ENCODE measurements at regions not wholly inside any gene's neighbourhood (a gene's known extent, or its start where the extent isn't known, plus 50 kb on each side); places are given as distances from the start of the nearest gene placed in this dataset.

DNA sequence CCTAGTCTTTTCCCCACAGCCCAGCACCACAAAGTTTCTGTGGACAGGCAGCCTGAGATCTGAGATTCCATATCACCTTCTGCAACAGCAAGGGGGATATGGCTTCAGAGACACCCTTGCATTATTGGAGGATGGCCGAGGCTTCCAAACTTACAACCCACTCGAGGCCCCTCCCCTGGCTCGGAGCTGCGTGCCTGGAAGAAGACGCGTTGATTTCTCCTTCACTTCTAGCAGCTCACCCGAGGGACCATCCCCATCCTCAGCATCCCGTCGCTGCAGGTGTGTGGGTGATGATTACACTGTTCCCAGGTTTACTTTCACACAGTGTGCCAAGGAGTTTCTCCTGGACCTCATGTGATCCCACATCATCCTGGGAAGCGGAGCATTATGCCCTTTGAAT lies 277.9 kb downstream of the MATN1 start:
- TF ChIP-seq SUZ12 (IDR thresholded peaks at IDR 0.05; ENCODE audit: extremely low read depth, insufficient read depth, insufficient read length) = no peak
- TF ChIP-seq YY1 (IDR thresholded peaks at IDR 0.05; ENCODE audit: insufficient read depth, insufficient read length) = no peak
- no peak for TF ChIP-seq ZNF274 (IDR thresholded peaks at IDR 0.05; ENCODE audit: low read depth, low read length)

All from NT2/D1 (cell line).